Memory B cell (primary cell): ENCODE measurements at regions not wholly inside any gene's neighbourhood (a gene's known extent, or its start where the extent isn't known, plus 50 kb on each side); places are given as distances from the start of the nearest gene placed in this dataset.

Source experiments
- ATAC-seq: fragments of 150-1000 bp; cut with Tn5 transposase; 2 replicates; pipeline ENCODE4 v1.10.0; 2021; ENCODE audit warnings: low read depth, mild to moderate bottlenecking, moderate library complexity
- DNase-seq, 2 donors: peaks; one replicate each; pipeline ENCODE4 v3.0.0; 2022; ENCODE audit warnings: low spot score in 2 of 2
- H3K27ac Mint-ChIP-seq: one replicate; pipeline ENCODE4 v1.8.0; 2022; ENCODE audit warnings: mild to moderate bottlenecking, moderate library complexity, mixed read lengths
- H3K27me3 Mint-ChIP-seq: one replicate; pipeline ENCODE4 v1.8.0; 2022; ENCODE audit warnings: mixed read lengths
- H3K36me3 Mint-ChIP-seq: one replicate; pipeline ENCODE4 v1.8.0; 2022; ENCODE audit warnings: mild to moderate bottlenecking, mixed read lengths
- H3K4me1 Mint-ChIP-seq: one replicate; pipeline ENCODE4 v1.8.0; 2022; ENCODE audit warnings: mixed read lengths
- H3K4me3 Mint-ChIP-seq: one replicate; pipeline ENCODE4 v1.8.0; 2022; ENCODE audit warnings: mild to moderate bottlenecking, moderate library complexity, mixed read lengths
- H3K9me3 Mint-ChIP-seq: one replicate; pipeline ENCODE4 v1.8.0; 2022; ENCODE audit warnings: mixed read lengths

GRCh38 chr13:85608255-85608829 is 190.9 kb downstream of the SLITRK6 start:
- Mint-ChIP-seq H3K9me3 (peaks cover 4% of the 10 kb centered on the region), H3K27ac (no peak overlapping the region), H3K4me1 (no peaks in the 10 kb centered on the region), H3K36me3 (no peaks in the 10 kb centered on the region), H3K27me3 (no peaks in the 10 kb centered on the region), H3K4me3 (no peak overlapping the region)
- no peak for DNase-seq
- no peak for ATAC-seq

DNA sequence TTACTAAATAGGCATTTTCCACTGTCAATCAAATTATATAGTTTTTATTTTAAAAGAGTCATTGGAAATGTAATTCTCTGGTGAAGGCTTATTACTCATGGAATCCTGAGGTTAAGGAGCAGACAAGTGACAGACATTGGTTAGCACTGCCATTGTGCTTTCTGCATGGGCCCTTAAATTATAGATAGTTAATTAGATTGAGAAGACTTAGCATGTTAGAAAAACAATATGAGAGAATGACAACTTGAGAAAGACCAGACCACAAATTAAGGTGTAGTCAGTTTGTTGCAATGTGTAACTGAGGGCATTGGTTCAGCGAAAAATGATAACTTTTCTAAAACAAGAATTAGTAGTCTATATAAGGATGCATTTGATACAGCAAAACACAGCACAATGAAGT is 195.5 kb downstream of the SLITRK6 start:
- DNase-seq (no peak), ATAC-seq (no peak)
- Mint-ChIP-seq H3K27me3 (no peaks in the 10 kb centered on the region), H3K4me1 (no peaks in the 10 kb centered on the region), H3K9me3 (peaks cover 1% of the 10 kb centered on the region), H3K36me3 (no peaks in the 10 kb centered on the region), H3K27ac (no peak overlapping the region), H3K4me3 (no peak overlapping the region)

DNA sequence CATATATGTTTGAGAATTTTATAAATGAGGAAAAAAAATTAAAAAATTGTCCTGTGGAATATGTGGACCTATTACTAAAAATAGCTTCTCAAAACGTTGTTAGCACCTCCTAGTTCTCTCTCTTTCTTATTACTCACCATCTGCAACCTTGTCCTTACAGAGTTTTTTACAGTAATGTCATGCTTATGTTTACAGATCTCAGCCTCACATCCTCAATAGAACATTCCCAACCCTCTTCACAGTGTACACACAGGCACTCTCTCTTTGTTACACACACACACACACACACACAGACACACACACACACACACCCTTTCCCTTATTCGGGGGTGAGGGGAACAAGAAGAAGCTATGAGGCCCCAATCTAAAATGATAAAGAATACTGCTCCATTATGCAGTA is 197.7 kb downstream of the SLITRK6 start:
- ATAC-seq (no peak), DNase-seq (no peak)
- Mint-ChIP-seq H3K27ac (no peak overlapping the region), H3K9me3 (peaks cover 1% of the 10 kb centered on the region), H3K36me3 (no peaks in the 10 kb centered on the region), H3K4me3 (no peak overlapping the region), H3K27me3 (no peaks in the 10 kb centered on the region), H3K4me1 (no peaks in the 10 kb centered on the region)

DNA sequence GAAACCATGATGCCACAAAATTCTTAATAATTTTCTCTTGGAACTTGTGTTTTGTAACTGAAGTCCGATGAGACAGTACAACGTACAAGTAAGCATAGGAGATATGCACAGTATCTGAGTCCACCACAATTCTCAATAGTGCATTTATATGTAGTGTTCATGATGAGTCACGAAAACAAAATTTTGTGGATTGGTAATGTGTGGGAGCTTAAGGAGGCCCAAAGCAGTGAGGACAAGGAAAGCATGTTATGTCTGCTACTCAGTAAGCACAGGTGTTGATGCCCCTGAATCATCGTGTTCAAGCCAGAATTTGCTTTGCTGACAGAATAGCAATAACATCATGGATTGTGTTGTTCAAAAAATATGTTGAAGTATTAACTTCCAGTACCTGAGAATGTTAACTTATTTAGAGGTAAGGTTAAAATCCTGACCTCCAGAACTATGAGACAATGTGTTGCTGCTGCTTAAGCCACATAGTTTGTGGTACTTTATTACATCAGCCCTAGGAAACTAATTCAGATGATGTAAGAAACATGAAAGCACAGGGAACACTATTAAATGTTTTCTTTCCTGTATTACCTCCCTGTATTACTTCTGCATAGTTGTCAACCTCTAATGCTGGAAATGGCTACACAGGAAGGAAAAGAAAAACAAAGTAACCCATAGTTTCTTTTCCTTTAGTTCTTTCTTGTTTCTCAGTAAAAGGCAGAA is 201.3 kb downstream of the SLITRK6 start:
- no peaks in the 10 kb centered on the region for H3K36me3 Mint-ChIP-seq
- H3K4me3 Mint-ChIP-seq: no peak overlapping the region
- no peak for ATAC-seq

GRCh38 chr13:85592211-85592610 is 207.0 kb downstream of the SLITRK6 start:
- Mint-ChIP-seq H3K36me3 (no peaks in the 10 kb centered on the region), H3K27ac (no peak overlapping the region), H3K9me3 (no peaks in the 10 kb centered on the region), H3K4me1 (no peaks in the 10 kb centered on the region), H3K4me3 (no peak overlapping the region), H3K27me3 (no peaks in the 10 kb centered on the region)
- DNase-seq: no peak
- ATAC-seq: no peak

More for the DNA sequence above, 201.3 kb downstream of the SLITRK6 start:
- Mint-ChIP-seq H3K27me3 (no peaks in the 10 kb centered on the region), H3K9me3 (no peaks in the 10 kb centered on the region), H3K4me1 (no peaks in the 10 kb centered on the region), H3K27ac (no peak overlapping the region)
- no peak for DNase-seq

DNA sequence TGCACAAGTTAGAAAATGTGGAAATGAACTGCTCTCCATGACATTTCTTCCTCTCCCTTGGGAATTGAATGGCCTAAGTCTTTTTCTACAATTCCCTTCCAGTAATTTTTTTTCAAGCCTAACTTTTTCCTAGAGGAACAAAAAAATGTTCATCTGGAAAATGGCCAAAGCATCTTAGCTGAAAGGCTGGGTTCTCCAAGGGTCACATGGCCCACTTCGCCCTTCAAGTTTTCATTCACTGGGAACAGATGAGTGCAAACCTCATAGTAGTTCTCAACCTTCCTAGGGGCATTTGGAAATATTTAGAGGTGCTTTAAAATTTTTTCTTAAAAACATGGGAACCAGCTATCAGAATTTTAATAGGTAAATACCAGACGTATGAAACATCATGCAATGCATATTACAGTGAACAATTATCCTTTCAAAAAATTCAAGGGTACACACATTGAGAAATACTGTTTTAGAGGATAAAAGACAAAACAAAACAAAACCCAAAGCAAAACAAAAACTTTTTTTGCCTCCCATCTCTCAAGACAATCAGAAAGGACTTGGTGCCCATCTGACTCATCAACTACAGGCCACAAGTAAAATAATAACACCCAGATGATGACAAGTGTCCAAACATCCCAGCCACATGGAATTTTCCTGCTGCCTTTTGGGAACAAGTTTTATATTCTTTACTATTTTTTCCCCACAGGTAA is 208.8 kb downstream of the SLITRK6 start:
- no peaks in the 10 kb centered on the region for H3K36me3 Mint-ChIP-seq
- ATAC-seq (no peak), DNase-seq (no peak)
- no peak overlapping the region for H3K4me3 Mint-ChIP-seq
- no peak overlapping the region for H3K27ac Mint-ChIP-seq
- no peaks in the 10 kb centered on the region for H3K4me1 Mint-ChIP-seq
- no peaks in the 10 kb centered on the region for H3K27me3 Mint-ChIP-seq
- peaks cover 3% of the 10 kb centered on the region for H3K9me3 Mint-ChIP-seq

DNA sequence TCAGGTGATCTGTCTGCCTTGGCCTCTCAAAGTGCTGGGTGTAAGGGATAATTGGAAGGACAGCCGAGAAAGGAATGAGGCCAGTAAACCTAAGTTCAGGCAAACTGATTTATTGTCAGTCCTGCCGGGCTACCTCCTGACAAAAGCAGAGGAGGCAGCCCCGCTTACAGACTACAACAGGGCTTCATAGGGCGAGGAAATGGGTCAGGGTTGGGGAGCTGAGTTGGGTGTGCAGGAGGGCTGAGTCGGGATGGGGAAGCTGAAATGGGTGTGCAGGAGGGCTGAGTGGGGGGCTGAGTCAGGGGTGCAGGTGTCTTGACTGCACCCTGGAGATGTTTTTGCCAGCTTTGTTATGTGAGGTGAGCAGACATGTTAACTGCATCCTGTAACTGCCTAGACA is 210.2 kb downstream of the SLITRK6 start:
- Mint-ChIP-seq H3K9me3 (peaks cover 3% of the 10 kb centered on the region), H3K27me3 (no peaks in the 10 kb centered on the region), H3K4me3 (no peak overlapping the region), H3K4me1 (no peaks in the 10 kb centered on the region), H3K27ac (no peak overlapping the region), H3K36me3 (no peaks in the 10 kb centered on the region)
- DNase-seq: no peak
- ATAC-seq: no peak

GRCh38 chr13:85588359-85588758 is 210.9 kb downstream of the SLITRK6 start:
- ATAC-seq (no peak), DNase-seq (no peak)
- Mint-ChIP-seq H3K4me1 (no peaks in the 10 kb centered on the region), H3K4me3 (no peak overlapping the region), H3K27me3 (no peaks in the 10 kb centered on the region), H3K27ac (no peak overlapping the region), H3K36me3 (no peaks in the 10 kb centered on the region), H3K9me3 (peaks cover 3% of the 10 kb centered on the region)

DNA sequence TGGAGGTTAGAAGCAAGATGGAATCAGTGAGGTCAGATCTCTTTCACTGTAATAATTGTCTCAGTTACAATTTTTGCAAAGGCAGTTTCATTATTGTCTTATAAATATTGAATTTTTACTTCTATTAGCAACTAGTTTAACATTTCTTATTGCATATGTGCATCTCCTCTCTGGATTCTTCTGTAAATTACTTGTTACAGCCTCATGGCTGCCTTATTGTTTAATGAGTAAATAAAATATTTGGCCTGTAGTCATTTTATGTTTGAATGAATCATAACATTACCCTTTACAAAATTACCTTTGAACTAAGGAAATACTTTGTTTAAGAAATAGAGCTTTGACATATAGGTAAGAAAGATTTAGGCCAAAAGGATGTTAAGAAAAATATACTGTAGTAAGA is 212.4 kb downstream of the SLITRK6 start:
- Mint-ChIP-seq H3K27me3 (no peaks in the 10 kb centered on the region), H3K27ac (no peak overlapping the region), H3K36me3 (no peaks in the 10 kb centered on the region), H3K4me1 (no peaks in the 10 kb centered on the region), H3K9me3 (peaks cover 3% of the 10 kb centered on the region), H3K4me3 (no peak overlapping the region)
- DNase-seq: no peak
- ATAC-seq: no peak

DNA sequence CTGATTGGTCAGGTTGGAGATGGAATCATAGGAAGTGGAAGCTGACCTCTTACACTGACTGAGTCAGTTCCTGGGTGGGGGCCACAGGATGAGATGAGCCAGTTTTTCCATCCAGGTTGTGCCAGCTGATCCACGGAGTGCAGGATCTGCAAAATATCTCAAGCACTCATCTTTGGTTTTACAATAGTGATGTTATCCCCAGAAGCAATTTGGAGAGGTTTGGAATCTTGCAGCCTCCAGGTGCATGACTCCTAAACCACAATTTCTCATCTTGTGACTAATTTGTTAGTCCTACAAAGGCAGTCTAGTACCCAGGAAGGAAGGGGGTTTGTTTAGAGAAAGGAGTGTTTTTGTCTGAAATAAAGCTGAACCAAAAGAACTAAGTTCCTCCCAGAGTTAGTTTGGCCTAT is 212.8 kb downstream of the SLITRK6 start:
- ATAC-seq (no peak), DNase-seq (no peak)
- Mint-ChIP-seq H3K27me3 (no peaks in the 10 kb centered on the region), H3K36me3 (no peaks in the 10 kb centered on the region), H3K4me3 (no peak overlapping the region), H3K4me1 (no peaks in the 10 kb centered on the region), H3K27ac (no peak overlapping the region), H3K9me3 (peaks cover 3% of the 10 kb centered on the region)

GRCh38 chr13:85582890-85583289 is 216.3 kb downstream of the SLITRK6 start:
- no peaks in the 10 kb centered on the region for H3K4me1 Mint-ChIP-seq
- H3K4me3 Mint-ChIP-seq: no peak overlapping the region

GRCh38 chr13:85575110-85575509 is 224.1 kb downstream of the SLITRK6 start:
- ATAC-seq: no peak
- no peak overlapping the region for H3K4me3 Mint-ChIP-seq
- no peaks in the 10 kb centered on the region for H3K36me3 Mint-ChIP-seq
- H3K27ac Mint-ChIP-seq: no peak overlapping the region
- peaks cover 3% of the 10 kb centered on the region for H3K9me3 Mint-ChIP-seq
- H3K27me3 Mint-ChIP-seq: no peaks in the 10 kb centered on the region
- DNase-seq: no peak
- no peaks in the 10 kb centered on the region for H3K4me1 Mint-ChIP-seq

More at GRCh38 chr13:85582890-85583289, 216.3 kb downstream of the SLITRK6 start:
- Mint-ChIP-seq H3K27me3 (no peaks in the 10 kb centered on the region), H3K9me3 (peaks cover 3% of the 10 kb centered on the region), H3K27ac (no peak overlapping the region), H3K36me3 (no peaks in the 10 kb centered on the region)
- no peak for ATAC-seq
- DNase-seq: no peak

GRCh38 chr13:85567909-85568308 is 231.3 kb downstream of the SLITRK6 start:
- H3K4me3 Mint-ChIP-seq: no peak overlapping the region
- no peak overlapping the region for H3K27ac Mint-ChIP-seq
- no peaks in the 10 kb centered on the region for H3K36me3 Mint-ChIP-seq
- H3K4me1 Mint-ChIP-seq: no peaks in the 10 kb centered on the region
- DNase-seq: no peak
- H3K27me3 Mint-ChIP-seq: no peaks in the 10 kb centered on the region
- H3K9me3 Mint-ChIP-seq: peaks cover 4% of the 10 kb centered on the region
- ATAC-seq: no peak

DNA sequence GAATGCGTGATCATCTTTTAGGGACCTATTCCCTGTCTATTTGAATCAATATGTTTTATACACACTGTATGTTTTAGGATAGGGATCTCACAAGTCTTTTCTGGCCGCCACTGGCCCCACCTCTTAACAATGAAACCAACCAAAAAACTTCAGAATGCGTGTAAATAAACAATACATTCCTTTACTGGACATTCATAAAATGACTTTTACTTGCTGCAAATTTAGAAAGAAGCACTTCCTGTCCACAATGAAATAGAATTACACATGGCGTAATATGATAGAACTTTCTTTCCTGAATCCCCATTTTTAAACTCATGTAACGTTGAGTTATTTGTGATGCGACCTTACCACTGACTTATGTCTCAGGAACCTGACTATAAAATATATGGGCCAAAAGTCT is 233.6 kb downstream of the SLITRK6 start:
- H3K4me3 Mint-ChIP-seq: no peak overlapping the region
- H3K4me1 Mint-ChIP-seq: no peaks in the 10 kb centered on the region
- H3K36me3 Mint-ChIP-seq: no peaks in the 10 kb centered on the region
- ATAC-seq: no peak
- no peaks in the 10 kb centered on the region for H3K27me3 Mint-ChIP-seq
- no peak overlapping the region for H3K27ac Mint-ChIP-seq
- no peak for DNase-seq
- H3K9me3 Mint-ChIP-seq: peaks cover 2% of the 10 kb centered on the region
